GM19239 (cell line): ENCODE measurements at regions not wholly inside any gene's neighbourhood (a gene's known extent, or its start where the extent isn't known, plus 50 kb on each side); places are given as distances from the start of the nearest gene placed in this dataset.
"Not testable (repeated sequence)": the region's sequence is repeated elsewhere in the genome, so short reads cannot be mapped to it uniquely, and the experiment has no call there.

Experiments used
- DNase-seq: peaks from one replicate; pipeline ENCODE4 v3.0.0; 2011; ENCODE audit warnings: low spot score; ENCODE audit not compliant: insufficient read length
- FAIRE-seq: peaks from 2 replicates; lab custom pipeline; 2011; peaks lifted over from hg19 to GRCh38; lab: Jason Lieb, UNC

DNA sequence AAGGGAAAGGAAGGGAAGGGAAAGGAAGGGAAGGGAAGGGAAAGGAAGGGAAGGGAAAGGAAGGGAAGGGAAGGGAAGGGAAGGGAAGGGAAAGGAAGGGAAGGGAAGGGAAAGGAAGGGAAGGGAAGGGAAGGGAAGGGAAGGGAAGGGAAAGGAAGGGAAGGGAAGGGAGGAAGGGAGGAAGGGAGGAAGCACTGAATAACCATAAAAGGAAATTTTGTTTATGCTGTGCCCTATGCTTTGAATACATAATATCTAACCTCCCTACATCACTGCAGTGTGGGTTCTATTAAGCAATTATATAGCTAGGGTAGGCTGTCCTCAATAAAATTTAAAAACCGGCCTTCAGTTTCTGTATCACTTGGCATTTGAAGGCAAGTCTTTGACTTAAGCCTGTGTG is 346.6 kb downstream of the SLC7A11 start:
- DNase-seq, FAIRE-seq: not testable (repeated sequence)

DNA sequence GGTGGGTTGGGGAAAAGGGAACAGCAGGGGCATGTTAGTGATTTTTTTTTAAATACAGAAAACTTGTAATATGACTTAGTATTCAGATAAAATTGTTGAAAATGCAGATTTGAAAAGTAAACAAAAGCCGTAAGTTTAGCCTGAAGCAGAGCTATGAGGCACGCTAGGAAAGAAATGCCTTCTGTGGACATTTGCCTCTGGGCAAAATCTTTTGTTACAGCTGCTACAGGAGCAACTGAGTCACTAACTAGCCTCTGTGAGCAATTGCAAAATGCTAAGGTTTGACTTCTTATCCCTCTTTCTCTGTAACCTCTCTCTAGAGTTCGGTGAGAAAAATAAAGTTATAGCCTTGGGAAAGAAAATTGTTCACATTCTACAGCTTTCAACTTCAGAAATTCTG is 350.0 kb downstream of the SLC7A11 start:
- FAIRE-seq (no peak), DNase-seq (no peak)

GRCh38 chr4:137890812-137891211 is 351.3 kb downstream of the SLC7A11 start:
- FAIRE-seq (no peak), DNase-seq (no peak)

DNA sequence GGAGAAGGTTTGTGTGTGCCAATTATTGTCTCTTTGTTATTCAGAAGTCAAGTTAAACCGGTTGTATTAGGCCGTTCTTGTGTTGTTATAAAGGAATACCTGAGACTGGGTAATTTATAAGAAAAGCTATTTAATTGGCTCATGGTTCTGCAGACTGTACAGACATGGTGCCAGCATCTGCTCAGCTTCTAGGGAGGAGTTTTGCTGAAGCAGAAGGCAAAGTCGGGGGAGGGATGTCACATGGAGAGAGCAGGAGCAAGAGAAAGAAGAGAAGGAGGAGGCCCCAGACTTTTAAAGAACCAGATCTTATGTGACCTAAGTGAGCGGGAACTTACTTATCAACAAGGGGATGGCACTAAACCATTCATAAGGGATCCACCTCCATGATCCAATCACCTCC is 349.3 kb upstream of the PCDH18 start:
- FAIRE-seq: no peak
- no peak for DNase-seq

GRCh38 chr4:137868067-137868466 is 335.8 kb upstream of the PCDH18 start:
- DNase-seq, FAIRE-seq: not testable (repeated sequence)

DNA sequence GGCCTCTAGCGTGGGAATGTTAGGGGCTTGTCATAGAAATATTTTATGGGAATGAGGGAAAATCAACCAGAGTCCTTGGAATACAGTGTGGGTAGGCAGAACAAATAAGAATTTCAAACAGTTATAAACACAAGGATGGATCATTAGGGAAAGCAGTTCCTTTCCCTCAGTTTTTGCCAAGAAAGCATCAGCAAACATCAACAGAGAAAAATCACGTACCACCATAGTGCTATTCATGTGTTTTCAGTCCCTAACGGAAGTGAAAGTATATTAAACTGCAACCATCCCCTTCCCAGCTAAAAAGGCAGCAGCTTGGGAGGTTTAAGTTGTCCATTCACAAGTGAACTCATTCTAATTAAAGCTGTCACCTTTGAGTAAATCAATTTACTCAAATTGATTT is 334.4 kb upstream of the PCDH18 start:
- no peak for DNase-seq
- no peak for FAIRE-seq

DNA sequence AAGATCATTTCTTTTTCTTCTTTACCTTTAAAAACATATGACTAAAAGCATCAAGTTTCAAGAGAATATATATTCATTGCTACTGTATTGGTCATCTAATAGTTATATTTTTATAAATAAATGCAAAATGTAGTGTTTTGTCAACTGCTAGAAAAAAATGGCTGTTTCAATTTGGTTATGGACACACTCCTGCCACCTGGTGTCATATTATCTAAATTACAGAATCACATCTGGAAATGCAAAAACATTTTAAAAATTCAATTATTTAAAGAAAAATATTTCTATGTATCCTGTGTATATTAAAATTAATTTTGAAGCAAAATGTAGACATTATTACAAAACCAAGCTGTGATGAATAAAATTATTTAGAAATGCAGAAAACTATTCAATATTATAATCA is 329.4 kb upstream of the PCDH18 start:
- no peak for DNase-seq
- FAIRE-seq: no peak

- DNase-seq (no peak), FAIRE-seq (no peak)
Observed at GRCh38 chr4:137853424-137853823, 321.1 kb upstream of the PCDH18 start.

DNA sequence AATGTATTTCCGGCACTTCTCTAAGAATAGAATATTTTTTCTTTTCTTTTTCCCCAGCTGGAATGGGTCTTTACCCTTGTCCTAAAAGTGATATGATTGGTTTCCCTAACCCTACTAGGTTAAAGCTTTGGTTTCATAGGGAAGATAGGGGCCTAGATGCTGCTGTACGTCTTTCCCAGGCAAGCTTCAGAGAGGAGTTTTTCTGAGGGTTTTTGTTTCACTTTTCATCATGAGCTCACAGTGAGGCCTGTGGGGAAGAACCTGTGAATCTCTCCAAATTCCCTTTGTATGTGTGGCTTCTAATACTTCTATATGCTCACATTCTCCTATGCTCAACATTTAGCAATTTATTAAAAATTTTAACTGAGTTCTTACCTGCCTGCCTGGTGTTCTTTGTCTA is 320.0 kb upstream of the PCDH18 start:
- FAIRE-seq: no peak
- DNase-seq: no peak

DNA sequence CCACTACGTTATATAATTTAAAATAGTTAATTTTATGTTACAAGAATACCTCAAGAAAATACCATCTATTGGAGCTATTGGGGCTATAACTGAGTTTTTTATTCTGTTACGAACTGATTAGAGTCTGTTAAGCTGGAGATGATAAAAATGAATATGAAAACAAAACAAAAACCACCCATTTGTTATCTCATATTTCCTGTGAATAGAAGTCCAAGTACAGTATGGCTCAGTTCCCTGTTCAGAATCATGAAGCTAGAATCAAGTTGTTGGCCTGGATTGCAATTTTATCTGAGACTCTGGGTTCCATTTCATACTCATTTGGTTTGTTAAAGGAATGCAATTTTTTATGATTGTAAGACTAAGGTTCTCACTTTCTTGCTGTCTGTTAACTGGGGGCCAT is 319.1 kb upstream of the PCDH18 start:
- FAIRE-seq: no peak
- DNase-seq: no peak

DNA sequence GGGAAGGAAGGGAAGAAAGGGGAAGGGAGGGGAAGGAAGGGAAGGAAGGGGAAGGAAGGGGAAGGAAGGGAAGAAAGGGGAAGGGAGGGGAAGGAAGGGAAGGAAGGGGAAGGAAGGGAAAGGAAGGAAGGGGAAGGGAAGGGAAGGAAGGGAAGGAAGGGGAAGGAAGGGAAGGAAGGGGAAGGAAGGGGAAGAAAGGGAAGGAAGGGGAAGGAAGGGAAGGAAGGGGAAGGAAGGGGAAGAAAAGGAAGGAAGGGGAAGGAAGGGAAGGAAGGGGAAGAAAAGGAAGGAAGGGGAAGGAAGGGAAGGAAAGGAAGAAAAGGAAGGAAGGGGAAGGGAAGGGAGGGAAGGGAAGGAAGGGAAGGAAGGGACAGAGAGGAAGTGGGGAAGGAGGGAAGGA is 295.7 kb upstream of the PCDH18 start:
- not testable (repeated sequence) for FAIRE-seq

GRCh38 chr4:137825505-137825904 is 293.2 kb upstream of the PCDH18 start:
- no peak for FAIRE-seq
- DNase-seq: no peak

More for the DNA sequence above, 295.7 kb upstream of the PCDH18 start:
- not testable (repeated sequence) for DNase-seq

GRCh38 chr4:137823007-137823406 is 290.7 kb upstream of the PCDH18 start:
- DNase-seq: no peak
- no peak for FAIRE-seq

DNA sequence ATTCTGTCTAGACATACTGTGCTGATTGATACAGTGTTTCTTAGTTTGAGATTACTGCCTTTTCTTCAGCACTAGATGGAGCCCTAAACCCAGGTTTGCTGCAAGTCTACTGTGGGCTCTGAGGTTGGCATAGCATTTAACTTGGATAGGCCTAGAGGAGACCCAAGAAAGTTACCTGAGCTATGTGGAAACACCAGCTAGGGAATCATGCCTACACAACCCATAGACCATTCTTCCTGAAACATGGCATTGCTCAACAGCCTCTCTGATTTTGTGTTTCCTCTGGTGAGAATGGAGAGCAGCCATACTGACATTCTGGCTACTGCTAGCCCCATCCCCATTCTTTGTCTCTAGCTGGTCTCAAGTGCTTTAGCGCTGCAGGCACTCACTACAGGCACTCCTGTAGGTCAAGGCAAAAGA is 287.7 kb upstream of the PCDH18 start:
- FAIRE-seq (no peak), DNase-seq (no peak)

DNA sequence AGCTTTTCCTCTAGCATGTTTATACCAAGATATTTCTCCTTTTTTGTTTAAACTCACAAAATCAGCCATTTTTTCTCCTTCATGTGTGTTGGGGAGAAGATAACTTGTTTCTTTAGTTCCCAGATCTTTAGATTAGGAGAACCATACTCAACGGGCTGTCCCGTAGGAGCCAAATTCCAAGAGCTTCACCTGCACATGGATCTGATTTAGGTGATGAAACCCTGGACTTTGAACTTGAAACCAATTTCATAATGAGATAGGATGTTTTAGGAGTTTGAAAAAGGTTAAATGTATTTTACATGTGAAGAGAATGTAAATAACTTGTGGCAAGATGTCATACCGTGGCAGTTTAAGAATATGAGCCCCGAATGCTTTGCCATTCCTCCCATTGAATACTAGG is 280.0 kb upstream of the PCDH18 start:
- FAIRE-seq (no peak), DNase-seq (no peak)

DNA sequence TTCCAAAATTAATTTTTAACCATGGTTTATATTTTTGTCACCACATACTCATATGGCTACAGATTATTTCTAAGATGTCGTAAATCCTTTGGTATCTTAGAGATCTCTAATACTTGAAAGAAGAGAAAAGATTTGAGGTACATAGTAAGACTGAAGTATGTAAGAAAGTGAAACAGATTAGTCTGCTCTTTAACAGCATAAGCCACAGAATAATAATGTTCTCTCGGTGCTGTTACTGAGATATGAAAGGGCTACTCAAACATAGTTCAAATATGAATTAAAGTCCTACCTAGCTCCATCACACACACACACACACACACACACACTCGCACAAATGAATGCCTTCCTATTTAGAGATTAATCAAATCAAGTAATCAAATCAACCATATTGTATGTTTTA is 274.1 kb upstream of the PCDH18 start:
- no peak for DNase-seq
- FAIRE-seq: no peak

GRCh38 chr4:137804906-137805495 is 272.7 kb upstream of the PCDH18 start:
- DNase-seq: no peak
- no peak for FAIRE-seq

DNA sequence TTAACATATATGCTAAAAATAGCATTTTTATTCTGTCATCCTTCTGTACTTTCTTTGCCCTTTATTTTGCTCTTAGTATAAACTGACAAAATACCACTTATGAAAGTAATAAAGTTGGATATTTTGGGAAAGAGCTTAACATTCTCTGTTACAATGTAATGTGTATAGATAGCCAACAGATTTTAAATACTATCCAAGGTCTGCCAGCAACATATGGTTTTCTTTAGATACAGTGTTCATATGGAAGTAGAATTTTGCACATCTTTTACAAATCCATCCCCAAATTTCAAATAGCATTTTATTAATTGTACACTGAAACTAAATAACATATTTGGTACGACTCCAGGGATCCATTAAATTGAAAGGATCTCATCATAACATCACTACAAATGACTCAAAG is 268.6 kb upstream of the PCDH18 start:
- DNase-seq (no peak), FAIRE-seq (no peak)

DNA sequence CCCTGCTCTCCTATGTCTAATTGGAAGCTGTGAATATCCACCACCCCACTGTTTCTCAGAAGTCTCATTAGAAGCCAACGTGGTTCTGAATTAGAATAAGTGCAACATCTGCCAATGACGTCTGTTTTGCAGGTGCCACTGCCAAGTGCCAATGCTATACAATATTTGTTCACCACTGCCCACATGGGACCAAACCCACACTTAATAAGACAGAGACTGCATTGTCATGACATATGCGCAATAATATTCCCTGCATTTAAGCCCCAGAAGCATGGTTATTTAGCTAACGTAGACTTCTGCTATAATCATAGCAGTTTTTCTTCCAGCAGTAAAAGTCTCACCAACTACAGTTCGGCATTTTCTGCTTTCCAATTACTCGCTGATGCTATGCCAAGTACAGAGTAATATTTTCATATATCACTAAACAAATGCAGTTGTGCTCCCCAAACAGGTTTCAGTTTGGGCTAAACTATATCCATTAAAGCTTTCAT is 262.5 kb upstream of the PCDH18 start:
- no peak for FAIRE-seq
- DNase-seq: no peak

DNA sequence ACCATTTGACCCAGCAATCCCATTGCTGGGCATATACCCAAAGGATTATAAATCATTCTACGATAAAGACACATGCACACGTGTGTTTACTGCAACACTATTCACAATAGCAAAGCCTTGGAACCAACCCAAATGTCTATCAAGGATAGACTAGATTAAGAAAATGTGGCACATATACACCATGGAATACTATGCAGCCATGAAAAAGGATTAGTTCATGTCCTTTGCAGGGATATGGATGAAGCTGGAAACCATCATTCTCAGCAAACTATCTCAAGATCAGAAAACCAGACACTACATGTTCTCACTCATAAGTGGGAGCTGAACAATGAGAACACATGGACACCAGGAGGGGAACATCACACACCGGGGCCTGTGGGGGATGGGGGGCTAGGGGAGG is 257.0 kb upstream of the PCDH18 start:
- FAIRE-seq, DNase-seq: not testable (repeated sequence)

DNA sequence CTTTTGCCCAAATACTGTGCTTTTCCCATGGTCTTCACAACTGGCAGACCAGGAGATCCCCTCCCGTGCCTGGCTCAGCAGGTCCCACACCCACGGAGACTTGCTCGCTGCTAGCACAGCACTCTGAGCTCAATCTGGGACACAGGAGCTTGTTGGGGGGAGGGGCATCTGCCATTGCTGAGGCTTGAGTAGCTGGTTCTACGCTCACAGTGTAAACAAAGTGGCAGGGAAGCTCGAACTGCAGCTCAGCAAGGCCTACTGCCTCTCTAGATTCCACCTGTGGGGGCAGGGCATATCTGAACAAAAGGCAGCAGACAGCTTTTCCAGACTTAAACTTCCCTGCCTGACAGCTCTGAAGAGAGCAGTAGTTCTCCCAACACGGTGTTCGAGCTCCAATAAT is 251.6 kb upstream of the PCDH18 start:
- DNase-seq, FAIRE-seq: not testable (repeated sequence)

GRCh38 chr4:137775701-137776100 is 243.4 kb upstream of the PCDH18 start:
- no peak for FAIRE-seq
- DNase-seq: no peak
